Ureter (tissue), 1 donor: ENCODE measurements at regions not wholly inside any gene's neighbourhood (a gene's known extent, or its start where the extent isn't known, plus 50 kb on each side); places are given as distances from the start of the nearest gene placed in this dataset.

ENCODE experiments used
- DNase-seq: peaks from one replicate; pipeline ENCODE4 v3.0.0-alpha.2; 2020; ENCODE audit warnings: low spot score
- donor health status: DM: yes; HTN: yes; CAD: no.

DNA sequence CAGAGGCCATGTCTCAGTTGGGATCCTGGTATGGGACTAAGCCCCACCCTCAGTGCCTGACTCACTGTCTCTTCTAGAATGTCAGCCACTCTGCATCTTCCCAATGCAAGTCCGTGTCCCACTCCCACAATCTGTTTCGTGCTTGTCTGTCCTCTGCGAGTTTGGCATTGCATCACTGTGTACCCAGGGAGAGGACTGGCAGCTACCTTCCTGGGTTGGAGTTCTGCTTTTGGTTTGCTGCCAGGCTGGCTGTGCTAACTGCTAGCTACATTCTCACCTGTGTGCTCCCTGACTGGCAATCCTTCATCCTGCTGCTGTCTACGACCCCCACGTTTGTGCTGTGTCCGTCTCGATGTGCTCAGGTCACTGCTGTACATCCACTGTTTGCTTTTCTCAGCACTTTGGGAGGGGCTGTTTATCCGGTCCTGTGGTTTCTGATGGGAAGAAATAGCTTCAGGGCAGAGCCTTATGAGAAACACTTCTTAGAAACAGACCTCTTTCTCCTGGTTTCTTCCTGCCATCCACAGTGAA, 56.0 kb upstream of the GLI3 start:
- DNase-seq = peak; percentile 50

DNA sequence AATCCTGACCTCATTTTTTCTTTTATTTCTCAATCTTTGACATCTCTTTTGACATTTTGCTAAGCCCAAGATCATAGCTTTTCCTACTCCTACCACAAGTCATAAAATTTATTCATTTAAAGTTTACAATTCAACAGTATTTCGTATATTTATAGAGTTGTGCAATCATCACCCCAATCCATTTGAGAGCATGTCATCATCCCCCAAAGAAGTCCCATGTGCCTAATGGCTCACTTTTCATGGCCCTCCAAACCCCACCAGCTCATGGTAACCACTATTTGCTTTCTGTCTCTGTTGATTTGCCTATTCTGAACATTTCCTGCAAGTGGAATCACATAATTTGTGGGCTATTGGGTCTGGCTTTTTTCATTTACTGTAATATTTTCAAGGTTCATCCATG, 52.5 kb upstream of the GLI3 start:
- no peak for DNase-seq
